Astrocyte of the cerebellum (primary cell): ENCODE measurements at regions not wholly inside any gene's neighbourhood (a gene's known extent, or its start where the extent isn't known, plus 50 kb on each side); places are given as distances from the start of the nearest gene placed in this dataset.

Experiments used
- DNase-seq: peaks from one replicate; pipeline ENCODE4 v3.0.0-alpha.2; 2011; ENCODE audit warnings: low read depth
- H3K4me3 ChIP-seq: 2 replicates; pipeline ENCODE4 v1.5.1; 2011; ENCODE audit warnings: mild to moderate bottlenecking, low read depth, low read length, moderate library complexity
- CTCF ChIP-seq: IDR thresholded peaks from 2 replicates; pipeline ENCODE4 v1.5.1; 2012; ENCODE audit warnings: low read length, low read depth, moderate library complexity, mild to moderate bottlenecking; ENCODE audit errors: missing control alignments
- in situ Hi-C: cut with HindIII; loops from 2 replicates; pipeline ENCODE4 v1.10.0; 2017; ENCODE audit warnings: low sequenced_read_pairs

- DNase-seq = no peak
- no peak for TF ChIP-seq CTCF
- H3K4me3 ChIP-seq = no peak overlapping the region
- in situ Hi-C loops = no loop called here
These were observed 82.2 kb downstream of the EPDR1 start for GRCh38 chr7:38002689-38003088.

GRCh38 chr7:38006559-38006958 lies 86.1 kb downstream of the EPDR1 start:
- no peak for TF ChIP-seq CTCF
- in situ Hi-C loops = no loop called here
- no peak overlapping the region for H3K4me3 ChIP-seq
- no peak for DNase-seq

GRCh38 chr7:38007096-38007495 lies 86.7 kb downstream of the EPDR1 start:
- in situ Hi-C loops = no loop called here
- H3K4me3 ChIP-seq = no peak overlapping the region
- no peak for TF ChIP-seq CTCF
- no peak for DNase-seq

- in situ Hi-C loops = no loop called here
- H3K4me3 ChIP-seq = no peak overlapping the region
- DNase-seq = no peak
- no peak for TF ChIP-seq CTCF
These were observed 92.8 kb downstream of the EPDR1 start for GRCh38 chr7:38013246-38013645.

- no peak overlapping the region for H3K4me3 ChIP-seq
- DNase-seq = no peak
- in situ Hi-C loops = no loop called here
- no peak for TF ChIP-seq CTCF
These were observed 96.1 kb downstream of the EPDR1 start for GRCh38 chr7:38016567-38016966.

GRCh38 chr7:38017320-38017719 lies 96.9 kb downstream of the EPDR1 start:
- in situ Hi-C loops = no loop called here
- TF ChIP-seq CTCF = no peak
- no peak for DNase-seq
- H3K4me3 ChIP-seq = no peak overlapping the region
